OCI-LY1 (cell line): ENCODE measurements at regions not wholly inside any gene's neighbourhood (a gene's known extent, or its start where the extent isn't known, plus 50 kb on each side); places are given as distances from the start of the nearest gene placed in this dataset.
"Not testable (repeated sequence)": the region's sequence is repeated elsewhere in the genome, so short reads cannot be mapped to it uniquely, and the experiment has no call there.

Source experiments
- H2AFZ ChIP-seq: fragments of 200-600 bp; sonication (generic), shearing (Covaris generic); 2 replicates; pipeline ENCODE4 v1.6.0; 2014; ENCODE audit warnings: antibody characterized with exemption, mild to moderate bottlenecking, low read length
- H3F3A ChIP-seq: fragments of 200-600 bp; sonication (generic), shearing (Covaris generic); 2 replicates; pipeline ENCODE4 v1.6.0; 2014; ENCODE audit warnings: mild to moderate bottlenecking, antibody characterized with exemption, low read length, moderate library complexity; ENCODE audit not compliant: insufficient read depth
- H3K27ac ChIP-seq: fragments of 200-600 bp; sonication (generic); 2 replicates; pipeline ENCODE4 v1.5.1; 2014; ENCODE audit warnings: low read length, mixed run types, mild to moderate bottlenecking, low read depth; ENCODE audit not compliant: poor library complexity, severe bottlenecking
- H3K27me3 ChIP-seq: fragments of 200-600 bp; sonication (generic); 2 replicates; pipeline ENCODE4 v1.6.0; 2014; ENCODE audit warnings: antibody characterized with exemption, mild to moderate bottlenecking, low read length, moderate library complexity; ENCODE audit not compliant: insufficient read depth
- H3K36me3 ChIP-seq: fragments of 200-600 bp; sonication (generic); 2 replicates; pipeline ENCODE4 v1.6.1; 2014; ENCODE audit warnings: mild to moderate bottlenecking, antibody characterized with exemption, low read length, moderate library complexity, mixed read lengths; ENCODE audit not compliant: insufficient read depth
- H3K4me1 ChIP-seq: fragments of 200-600 bp; sonication (generic); 2 replicates; pipeline ENCODE4 v1.5.1; 2014; ENCODE audit warnings: mild to moderate bottlenecking, low read length, moderate library complexity; ENCODE audit not compliant: insufficient read depth, severe bottlenecking
- H3K4me2 ChIP-seq: fragments of 200-600 bp; sonication (generic), shearing (Covaris generic); 2 replicates; pipeline ENCODE4 v1.6.1; 2014; ENCODE audit warnings: low read length
- H3K4me3 ChIP-seq: fragments of 200-600 bp; sonication (generic); 2 replicates; pipeline ENCODE4 v1.5.1; 2014; ENCODE audit warnings: low read length, low read depth, mild to moderate bottlenecking, mixed read lengths; ENCODE audit not compliant: poor library complexity, severe bottlenecking
- H3K79me2 ChIP-seq: fragments of 200-600 bp; shearing (Covaris generic); 2 replicates; pipeline ENCODE4 v1.6.1; 2016; ENCODE audit warnings: mixed run types, low read length, mixed read lengths; ENCODE audit not compliant: insufficient read depth
- H3K9ac ChIP-seq: fragments of 200-600 bp; sonication (generic), shearing (Covaris generic); 2 replicates; pipeline ENCODE4 v1.6.1; 2014; ENCODE audit warnings: mild to moderate bottlenecking, low read length, mixed read lengths
- H3K9me2 ChIP-seq: fragments of 200-600 bp; sonication (generic), shearing (Covaris generic); 2 replicates; pipeline ENCODE4 v1.6.1; 2014; ENCODE audit warnings: low read depth, mild to moderate bottlenecking, low read length, mixed read lengths
- H3K9me3 ChIP-seq: fragments of 200-600 bp; shearing (Covaris generic); 2 replicates; pipeline ENCODE4 v1.6.1; 2014; ENCODE audit warnings: low read length, mixed read lengths
- H4K20me1 ChIP-seq: fragments of 200-600 bp; sonication (generic), shearing (Covaris generic); 2 replicates; pipeline ENCODE4 v1.6.0; 2016; ENCODE audit warnings: mild to moderate bottlenecking, low read length; ENCODE audit not compliant: insufficient read depth
- EZH2 ChIP-seq: fragments of 200-600 bp; sonication (generic), shearing (Covaris generic); IDR thresholded peaks from 2 replicates; pipeline ENCODE4 v1.8.0; 2017; ENCODE audit warnings: borderline replicate concordance, mixed run types, mild to moderate bottlenecking, antibody characterized with exemption, low read length, moderate library complexity, mixed read lengths
- TF ChIP-seq, protein P1 (sequence below): fragments of 200-600 bp; sonication (generic), shearing (Covaris generic); IDR thresholded peaks from 2 replicates; pipeline ENCODE4 v1.5.1; 2017; ENCODE audit warnings: mild to moderate bottlenecking, antibody characterized with exemption, low read length, moderate library complexity, mixed read lengths

DNA sequence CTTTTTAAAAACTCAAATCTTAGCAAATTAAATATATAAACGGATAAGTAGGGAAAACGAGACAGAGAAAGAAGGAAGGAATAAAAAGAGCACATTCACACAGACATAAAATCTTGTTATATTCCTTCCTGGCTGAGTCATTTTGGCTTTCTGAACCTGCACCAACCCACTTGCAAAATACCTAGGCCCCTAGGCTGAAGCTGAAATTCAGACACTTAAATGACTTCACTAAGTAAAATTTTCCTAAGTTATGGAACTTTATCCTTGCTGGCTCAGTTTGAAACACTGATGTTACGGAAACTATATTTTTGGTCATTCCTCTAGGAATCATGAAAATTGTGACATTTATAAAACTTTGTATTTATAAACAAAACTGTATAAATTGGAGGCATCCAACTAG lies 462.8 kb upstream of the NFIA start:
- Histone ChIP-seq H3K9ac (no peak overlapping the region), H2AFZ (no peak overlapping the region), H4K20me1 (no peaks in the 10 kb centered on the region), H3K9me2 (no peaks in the 10 kb centered on the region), H3K27ac (no peak overlapping the region), H3F3A (no peaks in the 10 kb centered on the region), H3K79me2 (no peaks in the 10 kb centered on the region), H3K36me3 (no peaks in the 10 kb centered on the region), H3K27me3 (no peaks in the 10 kb centered on the region), H3K4me1 (no peaks in the 10 kb centered on the region), H3K9me3 (no peaks in the 10 kb centered on the region), H3K4me2 (no peak overlapping the region), H3K4me3 (no peak overlapping the region)
- TF ChIP-seq EZH2: no peak
- TF ChIP-seq, protein P1, sequence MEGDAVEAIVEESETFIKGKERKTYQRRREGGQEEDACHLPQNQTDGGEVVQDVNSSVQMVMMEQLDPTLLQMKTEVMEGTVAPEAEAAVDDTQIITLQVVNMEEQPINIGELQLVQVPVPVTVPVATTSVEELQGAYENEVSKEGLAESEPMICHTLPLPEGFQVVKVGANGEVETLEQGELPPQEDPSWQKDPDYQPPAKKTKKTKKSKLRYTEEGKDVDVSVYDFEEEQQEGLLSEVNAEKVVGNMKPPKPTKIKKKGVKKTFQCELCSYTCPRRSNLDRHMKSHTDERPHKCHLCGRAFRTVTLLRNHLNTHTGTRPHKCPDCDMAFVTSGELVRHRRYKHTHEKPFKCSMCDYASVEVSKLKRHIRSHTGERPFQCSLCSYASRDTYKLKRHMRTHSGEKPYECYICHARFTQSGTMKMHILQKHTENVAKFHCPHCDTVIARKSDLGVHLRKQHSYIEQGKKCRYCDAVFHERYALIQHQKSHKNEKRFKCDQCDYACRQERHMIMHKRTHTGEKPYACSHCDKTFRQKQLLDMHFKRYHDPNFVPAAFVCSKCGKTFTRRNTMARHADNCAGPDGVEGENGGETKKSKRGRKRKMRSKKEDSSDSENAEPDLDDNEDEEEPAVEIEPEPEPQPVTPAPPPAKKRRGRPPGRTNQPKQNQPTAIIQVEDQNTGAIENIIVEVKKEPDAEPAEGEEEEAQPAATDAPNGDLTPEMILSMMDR: no peak

DNA sequence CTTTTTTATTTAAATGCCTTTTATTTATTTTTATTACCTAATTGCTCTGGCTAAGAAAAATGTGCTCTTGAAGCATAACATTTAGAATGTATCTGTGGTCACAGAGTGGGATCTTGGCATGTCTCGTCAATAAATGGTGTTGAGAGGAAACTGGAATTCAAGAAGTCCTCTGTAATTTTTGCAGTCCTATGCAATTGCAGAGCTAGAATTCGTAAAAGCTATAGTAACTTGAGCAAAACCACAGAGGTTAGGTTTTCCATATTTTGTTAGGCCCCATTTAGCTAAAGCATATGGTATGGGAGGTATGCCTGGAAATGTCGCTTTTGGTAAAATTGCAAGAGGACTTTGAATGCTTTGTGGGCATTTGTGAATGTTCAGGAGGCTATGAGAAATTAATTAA lies 466.7 kb upstream of the NFIA start:
- H3K4me2 ChIP-seq: no peak overlapping the region
- H3K9ac ChIP-seq: no peak overlapping the region
- H3K79me2 ChIP-seq: no peaks in the 10 kb centered on the region
- no peaks in the 10 kb centered on the region for H3K9me3 ChIP-seq
- no peaks in the 10 kb centered on the region for H3F3A ChIP-seq
- no peaks in the 10 kb centered on the region for H3K36me3 ChIP-seq
- H3K9me2 ChIP-seq: no peaks in the 10 kb centered on the region
- no peaks in the 10 kb centered on the region for H3K27me3 ChIP-seq
- no peak overlapping the region for H3K4me3 ChIP-seq
- H4K20me1 ChIP-seq: no peaks in the 10 kb centered on the region
- H3K27ac ChIP-seq: no peak overlapping the region
- TF ChIP-seq EZH2: no peak
- TF ChIP-seq, protein P1: no peak
- no peaks in the 10 kb centered on the region for H3K4me1 ChIP-seq
- H2AFZ ChIP-seq: no peak overlapping the region

DNA sequence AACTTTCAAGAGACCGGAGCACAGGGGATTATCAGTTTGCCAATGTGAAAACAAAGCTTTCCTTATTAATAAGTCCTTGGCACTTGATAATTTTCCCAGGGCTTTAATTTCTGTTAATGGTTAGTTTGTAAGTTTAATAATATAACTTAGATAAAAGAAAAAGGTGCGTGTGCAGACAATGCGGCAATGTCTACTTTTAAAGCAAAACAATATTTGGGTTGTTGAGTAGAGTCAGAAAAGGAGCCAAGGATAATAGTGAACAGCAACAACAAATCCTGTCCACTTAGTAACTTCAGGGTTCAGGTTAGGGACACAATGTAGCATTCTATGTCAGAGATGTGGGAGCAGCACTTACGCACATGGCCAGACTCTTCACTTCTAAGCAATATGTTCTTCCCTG lies 469.6 kb upstream of the NFIA start:
- Histone ChIP-seq H3K4me2 (no peak overlapping the region), H3K36me3 (no peaks in the 10 kb centered on the region), H3K27me3 (no peaks in the 10 kb centered on the region), H3K9me2 (no peaks in the 10 kb centered on the region), H3K9ac (no peak overlapping the region), H3K4me3 (no peak overlapping the region), H4K20me1 (no peaks in the 10 kb centered on the region), H3K27ac (no peak overlapping the region), H3K4me1 (no peaks in the 10 kb centered on the region), H3F3A (no peaks in the 10 kb centered on the region), H3K9me3 (no peaks in the 10 kb centered on the region), H2AFZ (no peak overlapping the region), H3K79me2 (no peaks in the 10 kb centered on the region)
- TF ChIP-seq EZH2: no peak
- TF ChIP-seq, protein P1: no peak

DNA sequence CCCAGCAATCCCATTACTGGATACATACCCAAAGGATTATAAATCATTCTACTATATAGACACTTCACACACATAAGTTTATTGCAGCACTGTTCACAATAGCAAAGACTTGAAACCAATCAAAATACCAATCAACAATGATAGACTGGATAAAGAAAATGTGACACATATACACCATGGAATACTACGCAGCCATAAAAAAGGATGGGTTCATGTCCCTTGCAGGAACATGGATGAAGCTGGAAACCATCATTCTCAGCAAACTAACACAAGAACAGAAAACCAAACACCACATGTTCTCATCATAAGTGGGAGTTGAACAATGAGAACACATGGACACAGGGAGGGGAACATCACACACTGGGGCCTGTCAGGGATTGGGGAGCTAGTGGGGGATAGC lies 475.4 kb upstream of the NFIA start:
- H3K9ac ChIP-seq, H3K27ac ChIP-seq, H3K36me3 ChIP-seq, H3K4me3 ChIP-seq, H3K9me2 ChIP-seq, H3K9me3 ChIP-seq, H3F3A ChIP-seq, H4K20me1 ChIP-seq, H3K4me2 ChIP-seq, H3K4me1 ChIP-seq, H3K27me3 ChIP-seq, H2AFZ ChIP-seq, H3K79me2 ChIP-seq: not testable (repeated sequence)
